ENCODE measurements at regions not wholly inside any gene's neighbourhood (a gene's known extent, or its start where the extent isn't known, plus 50 kb on each side); places are given as distances from the start of the nearest gene placed in this dataset.

DNA sequence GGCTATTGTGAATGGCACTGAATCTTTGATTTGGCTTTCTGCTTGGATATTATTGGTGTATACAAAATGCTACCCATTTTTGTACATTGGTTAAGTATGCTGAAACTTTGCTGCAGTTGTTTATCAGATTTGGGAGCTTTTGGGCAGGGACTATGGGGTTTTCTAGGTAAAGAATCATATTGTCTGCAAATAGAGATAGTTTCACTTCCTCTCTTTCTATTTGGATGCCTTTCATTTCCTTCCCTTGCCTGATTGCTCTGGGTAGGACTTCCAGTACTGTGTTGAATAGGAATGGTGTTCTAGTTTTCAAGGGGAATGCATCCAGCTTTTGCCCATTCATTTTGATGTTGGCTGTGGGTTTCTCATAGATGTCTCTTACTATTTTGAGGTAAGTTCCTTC, 489.1 kb upstream of the LRATD1 start:
- Histone ChIP-seq H3K4me3 (replicated peaks in 1 of 3; ENCODE audit: insufficient read depth in 1 of 3, low read depth in 1 of 3, low read length in 3 of 3) (no peak overlapping the region), H3K9me3 (replicated peaks; ENCODE audit: control insufficient read depth, insufficient read depth, low read length) (peaks cover 4% of the 10 kb centered on the region), H4K20me1 (replicated peaks; ENCODE audit: control insufficient read depth, extremely low read depth, insufficient read depth, low read length) (no peaks in the 10 kb centered on the region), H3K4me2 (ENCODE audit: insufficient read depth, low read length) (no peak overlapping the region), H3K27me3 (ENCODE audit: control insufficient read depth in 2 of 2, insufficient read depth in 2 of 2, low read length in 2 of 2) (no peaks in the 10 kb centered on the region), H3K36me3 (ENCODE audit: control insufficient read depth in 2 of 2, extremely low read depth in 1 of 2, insufficient read depth in 2 of 2, low read length in 2 of 2) (no peaks in the 10 kb centered on the region), H3K27ac (ENCODE audit: insufficient read depth, low read depth, low read length) (no peak overlapping the region), H3K9me1 (replicated peaks; ENCODE audit: control insufficient read depth, extremely low read depth, insufficient read depth, low read length) (no peaks in the 10 kb centered on the region), H3K4me1 (ENCODE audit: control insufficient read depth, extremely low read depth, insufficient read depth, low read length) (no peaks in the 10 kb centered on the region), H2AFZ (ENCODE audit: low read depth, low read length) (no peak overlapping the region), H3K9ac (replicated peaks; ENCODE audit: extremely low read depth, insufficient read depth, low read length) (no peak overlapping the region), H3K79me2 (ENCODE audit: control insufficient read depth, insufficient read depth, low read length) (no peaks in the 10 kb centered on the region)
- DNase-seq (ENCODE audit: low read depth, low spot score) (no peak), FAIRE-seq (no peak)
- TF ChIP-seq EZH2 (IDR thresholded peaks at IDR 0.05; ENCODE audit: borderline replicate concordance, low read depth, low read length, severe bottlenecking) (no peak), MYC (IDR thresholded peaks at IDR 0.05; ENCODE audit: low read depth, low read length) (no peak), POLR2AphosphoS5 (IDR thresholded peaks at IDR 0.05; ENCODE audit: insufficient read depth, low read depth, low read length) (no peak), POLR2A (IDR thresholded peaks at IDR 0.05; ENCODE audit: low read depth, low read length) (no peak), GATA2 (IDR thresholded peaks at IDR 0.05; ENCODE audit: insufficient read depth, insufficient read length, low read depth, low read length) (no peak), JUN (IDR thresholded peaks at IDR 0.05; ENCODE audit: borderline replicate concordance, insufficient read depth, insufficient read length, low read depth) (no peak), FOS (IDR thresholded peaks at IDR 0.05; ENCODE audit: borderline replicate concordance, insufficient read depth, low read length) (no peak)
- TF ChIP-seq, protein P1, sequence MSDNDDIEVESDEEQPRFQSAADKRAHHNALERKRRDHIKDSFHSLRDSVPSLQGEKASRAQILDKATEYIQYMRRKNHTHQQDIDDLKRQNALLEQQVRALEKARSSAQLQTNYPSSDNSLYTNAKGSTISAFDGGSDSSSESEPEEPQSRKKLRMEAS (IDR thresholded peaks at IDR 0.05; ENCODE audit: insufficient read depth, insufficient read length) = no peak
- TF ChIP-seq, protein P2, sequence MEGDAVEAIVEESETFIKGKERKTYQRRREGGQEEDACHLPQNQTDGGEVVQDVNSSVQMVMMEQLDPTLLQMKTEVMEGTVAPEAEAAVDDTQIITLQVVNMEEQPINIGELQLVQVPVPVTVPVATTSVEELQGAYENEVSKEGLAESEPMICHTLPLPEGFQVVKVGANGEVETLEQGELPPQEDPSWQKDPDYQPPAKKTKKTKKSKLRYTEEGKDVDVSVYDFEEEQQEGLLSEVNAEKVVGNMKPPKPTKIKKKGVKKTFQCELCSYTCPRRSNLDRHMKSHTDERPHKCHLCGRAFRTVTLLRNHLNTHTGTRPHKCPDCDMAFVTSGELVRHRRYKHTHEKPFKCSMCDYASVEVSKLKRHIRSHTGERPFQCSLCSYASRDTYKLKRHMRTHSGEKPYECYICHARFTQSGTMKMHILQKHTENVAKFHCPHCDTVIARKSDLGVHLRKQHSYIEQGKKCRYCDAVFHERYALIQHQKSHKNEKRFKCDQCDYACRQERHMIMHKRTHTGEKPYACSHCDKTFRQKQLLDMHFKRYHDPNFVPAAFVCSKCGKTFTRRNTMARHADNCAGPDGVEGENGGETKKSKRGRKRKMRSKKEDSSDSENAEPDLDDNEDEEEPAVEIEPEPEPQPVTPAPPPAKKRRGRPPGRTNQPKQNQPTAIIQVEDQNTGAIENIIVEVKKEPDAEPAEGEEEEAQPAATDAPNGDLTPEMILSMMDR (IDR thresholded peaks at IDR 0.05; ENCODE audit: extremely low read depth in 1 of 2, insufficient read depth in 1 of 2, low read depth in 1 of 2, low read length in 2 of 2) = no peak
- intact Hi-C loops (cut with micrococcal nuclease) (no loop called here), dilution Hi-C loops (cut with MboI; ENCODE audit: extremely low pct_ligation_motif_present, low sequenced_read_pairs) (no loop called here)
- POLR2A ChIA-PET = no interaction called here
- CTCF ChIA-PET = no interaction called here
- BruUV-seq (replicated peaks) = no TSS peak

Measured in endothelial cell of umbilical vein (primary cell).